Ishikawa (cell line): ENCODE measurements at regions not wholly inside any gene's neighbourhood (a gene's known extent, or its start where the extent isn't known, plus 50 kb on each side); places are given as distances from the start of the nearest gene placed in this dataset.

Experiments used
- CREB1 ChIP-seq: IDR thresholded peaks from 2 replicates; pipeline ENCODE4 v1.6.1; 2012; ENCODE audit warnings: low read depth
- EGR1 ChIP-seq: IDR thresholded peaks from 2 replicates; pipeline ENCODE4 v1.6.1; 2012
- EP300 ChIP-seq: IDR thresholded peaks from 2 replicates; pipeline ENCODE4 v1.6.1; 2012; ENCODE audit warnings: borderline replicate concordance
- FOXM1 ChIP-seq: IDR thresholded peaks from 2 replicates; pipeline ENCODE4 v1.6.1; 2012; ENCODE audit warnings: low read depth, borderline replicate concordance
- NFIC ChIP-seq: IDR thresholded peaks from 2 replicates; pipeline ENCODE4 v1.6.1; 2012
- TAF1 ChIP-seq: IDR thresholded peaks from 2 replicates; pipeline ENCODE4 v1.6.1; 2012; ENCODE audit warnings: low read depth, mild to moderate bottlenecking
- TCF12 ChIP-seq: IDR thresholded peaks from 2 replicates; pipeline ENCODE4 v1.6.1; 2012; ENCODE audit warnings: low read depth
- TEAD4 ChIP-seq: IDR thresholded peaks from 2 replicates; pipeline ENCODE4 v1.6.1; 2012
- USF1 ChIP-seq: IDR thresholded peaks from 2 replicates; pipeline ENCODE4 v1.6.1; 2012
- TF ChIP-seq, protein P1 (sequence below): IDR thresholded peaks from 2 replicates; pipeline ENCODE4 v1.6.1; 2012; ENCODE audit warnings: low read depth, mild to moderate bottlenecking
- TF ChIP-seq, protein P2 (sequence below): IDR thresholded peaks from 2 replicates; pipeline ENCODE4 v1.6.1; 2012

GRCh38 chr15:61729646-61730045, 330.6 kb downstream of the VPS13C start:
- TF ChIP-seq EP300 (no peak), FOXM1 (no peak), EGR1 (no peak), NFIC (no peak), USF1 (no peak), TCF12 (no peak), CREB1 (no peak), TEAD4 (no peak), TAF1 (no peak)
- TF ChIP-seq, protein P1, sequence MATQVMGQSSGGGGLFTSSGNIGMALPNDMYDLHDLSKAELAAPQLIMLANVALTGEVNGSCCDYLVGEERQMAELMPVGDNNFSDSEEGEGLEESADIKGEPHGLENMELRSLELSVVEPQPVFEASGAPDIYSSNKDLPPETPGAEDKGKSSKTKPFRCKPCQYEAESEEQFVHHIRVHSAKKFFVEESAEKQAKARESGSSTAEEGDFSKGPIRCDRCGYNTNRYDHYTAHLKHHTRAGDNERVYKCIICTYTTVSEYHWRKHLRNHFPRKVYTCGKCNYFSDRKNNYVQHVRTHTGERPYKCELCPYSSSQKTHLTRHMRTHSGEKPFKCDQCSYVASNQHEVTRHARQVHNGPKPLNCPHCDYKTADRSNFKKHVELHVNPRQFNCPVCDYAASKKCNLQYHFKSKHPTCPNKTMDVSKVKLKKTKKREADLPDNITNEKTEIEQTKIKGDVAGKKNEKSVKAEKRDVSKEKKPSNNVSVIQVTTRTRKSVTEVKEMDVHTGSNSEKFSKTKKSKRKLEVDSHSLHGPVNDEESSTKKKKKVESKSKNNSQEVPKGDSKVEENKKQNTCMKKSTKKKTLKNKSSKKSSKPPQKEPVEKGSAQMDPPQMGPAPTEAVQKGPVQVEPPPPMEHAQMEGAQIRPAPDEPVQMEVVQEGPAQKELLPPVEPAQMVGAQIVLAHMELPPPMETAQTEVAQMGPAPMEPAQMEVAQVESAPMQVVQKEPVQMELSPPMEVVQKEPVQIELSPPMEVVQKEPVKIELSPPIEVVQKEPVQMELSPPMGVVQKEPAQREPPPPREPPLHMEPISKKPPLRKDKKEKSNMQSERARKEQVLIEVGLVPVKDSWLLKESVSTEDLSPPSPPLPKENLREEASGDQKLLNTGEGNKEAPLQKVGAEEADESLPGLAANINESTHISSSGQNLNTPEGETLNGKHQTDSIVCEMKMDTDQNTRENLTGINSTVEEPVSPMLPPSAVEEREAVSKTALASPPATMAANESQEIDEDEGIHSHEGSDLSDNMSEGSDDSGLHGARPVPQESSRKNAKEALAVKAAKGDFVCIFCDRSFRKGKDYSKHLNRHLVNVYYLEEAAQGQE: no peak
- TF ChIP-seq, protein P2, sequence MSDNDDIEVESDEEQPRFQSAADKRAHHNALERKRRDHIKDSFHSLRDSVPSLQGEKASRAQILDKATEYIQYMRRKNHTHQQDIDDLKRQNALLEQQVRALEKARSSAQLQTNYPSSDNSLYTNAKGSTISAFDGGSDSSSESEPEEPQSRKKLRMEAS: no peak
